A549 (cell line): ENCODE measurements at regions not wholly inside any gene's neighbourhood (a gene's known extent, or its start where the extent isn't known, plus 50 kb on each side); places are given as distances from the start of the nearest gene placed in this dataset.

Source experiments
- ATAC-seq, 2 experiments: fragments of 200-7000 bp in 1 of 2; fragments of >200 bp in 1 of 2; cut with Nextera tagmentation in 1 of 2; cut with Tn5 transposase in 1 of 2; 3 replicates each; pipeline versions ENCODE4 v1.8.0 to v1.9.1; 2018 to 2020; ENCODE audit warnings: mild to moderate bottlenecking in 1 of 2, moderate library complexity in 1 of 2
- CTCF ChIA-PET: fragments of 300-600 bp; sonication (Branson Sonifier 250); formaldehyde crosslinking; extraction: SDS; loops from one replicate; lab custom pipeline; 2021; ENCODE audit warnings: antibody characterized with exemption, inconsistent platforms; lab: Yijun Ruan, JAX
- POLR2A ChIA-PET: fragments of 350-600 bp; formaldehyde crosslinking; extraction: SDS; loops from one replicate; lab custom pipeline; 2021; ENCODE audit warnings: antibody characterized with exemption, inconsistent platforms; lab: Yijun Ruan, JAX
- DNase-seq, 2 experiments: peaks; one replicate each; pipeline versions ENCODE4 v3.0.0 to v3.0.0-alpha.2; 2011 to 2016; ENCODE audit warnings: low read depth in 1 of 2, low spot score in 1 of 2
- FAIRE-seq: peaks from 2 replicates; lab custom pipeline; 2011; peaks lifted over from hg19 to GRCh38; lab: Jason Lieb, UNC
- H3K27ac ChIP-seq, 2 experiments: fragments of >200 bp; sonication (Bioruptor Twin); formaldehyde crosslinking; 3 replicates each; pipeline ENCODE4 v1.5.1; 2016 to 2017
- H3K4me1 ChIP-seq: fragments of >200 bp; sonication (Bioruptor Twin); formaldehyde crosslinking; 3 replicates; pipeline ENCODE4 v1.6.1; 2016
- H3K4me2 ChIP-seq: fragments of >200 bp; sonication (Bioruptor Twin); formaldehyde crosslinking; 3 replicates; pipeline ENCODE4 v1.6.1; 2016
- H3K4me3 ChIP-seq: fragments of >200 bp; sonication (Bioruptor Twin); formaldehyde crosslinking; 3 replicates; pipeline ENCODE4 v1.5.1; 2016
- H3K9me3 ChIP-seq: fragments of >200 bp; sonication (Bioruptor Twin); formaldehyde crosslinking; 3 replicates; pipeline ENCODE4 v1.6.1; 2016
- CEBPB ChIP-seq, 2 experiments: fragments of >200 bp in 1 of 2; sonication (Bioruptor Twin) in 1 of 2; formaldehyde crosslinking in 1 of 2; IDR thresholded peaks; 2 replicates each; pipeline ENCODE4 v1.6.1; 2012 to 2016
- CHD4 ChIP-seq: fragments of 200-600 bp; sonication (generic); IDR thresholded peaks from 2 replicates; pipeline ENCODE4 v1.6.1; 2016; ENCODE audit warnings: antibody characterized with exemption, mild to moderate bottlenecking, borderline replicate concordance
- EHF ChIP-seq: fragments of 250-450 bp; sonication (Bioruptor Pico); IDR thresholded peaks from 2 replicates; pipeline ENCODE4 v1.5.0; 2020; ENCODE audit warnings: mild to moderate bottlenecking
- ESRRA ChIP-seq: fragments of 150-350 bp; IDR thresholded peaks from 2 replicates; pipeline ENCODE4 v1.6.1; 2014; ENCODE audit warnings: mild to moderate bottlenecking, low read length, borderline replicate concordance
- FOXS1 ChIP-seq: fragments of 250-450 bp; sonication (Bioruptor Pico); IDR thresholded peaks from 2 replicates; pipeline ENCODE4 v1.5.0; 2020; ENCODE audit warnings: mild to moderate bottlenecking, moderate library complexity
- HOXB13 ChIP-seq: fragments of 250-450 bp; sonication (Bioruptor Pico); IDR thresholded peaks from 2 replicates; pipeline ENCODE4 v1.5.0; 2020; ENCODE audit warnings: low read depth, mild to moderate bottlenecking, moderate library complexity
- JUNB ChIP-seq: fragments of >200 bp; sonication (Bioruptor Twin); formaldehyde crosslinking; IDR thresholded peaks from 2 replicates; pipeline ENCODE4 v1.6.1; 2016
- KDM5A ChIP-seq: fragments of 200-600 bp; sonication (generic); IDR thresholded peaks from 2 replicates; pipeline ENCODE4 v1.6.1; 2016; ENCODE audit warnings: antibody characterized with exemption, mild to moderate bottlenecking
- MYC ChIP-seq: IDR thresholded peaks from 2 replicates; pipeline ENCODE4 v1.6.1; 2012; ENCODE audit warnings: mild to moderate bottlenecking, inconsistent platforms, low read length, improper control_type of control experiment, borderline replicate concordance
- NPAS2 ChIP-seq: fragments of 250-450 bp; sonication (Bioruptor Pico); IDR thresholded peaks from 2 replicates; pipeline ENCODE4 v1.8.0; 2022; ENCODE audit warnings: mild to moderate bottlenecking, moderate library complexity, borderline replicate concordance
- NR3C1 ChIP-seq: fragments of >200 bp; sonication (Bioruptor Twin); formaldehyde crosslinking; IDR thresholded peaks from 3 replicates; pipeline ENCODE4 v1.6.1; 2017
- POLR2A ChIP-seq: IDR thresholded peaks from 2 replicates; pipeline ENCODE4 v1.6.1; 2012; ENCODE audit warnings: mild to moderate bottlenecking, low read length
- TFCP2L1 ChIP-seq: fragments of 250-450 bp; sonication (Bioruptor Pico); IDR thresholded peaks from 2 replicates; pipeline ENCODE4 v1.5.0; 2021; ENCODE audit warnings: mild to moderate bottlenecking
- ZFP36 ChIP-seq: fragments of 450-650 bp; IDR thresholded peaks from 2 replicates; pipeline ENCODE4 v1.6.1; 2014; ENCODE audit warnings: borderline replicate concordance; ENCODE audit not compliant: partially characterized antibody
- ZSCAN20 ChIP-seq: fragments of 250-450 bp; sonication (Bioruptor Pico); IDR thresholded peaks from 2 replicates; pipeline ENCODE4 v1.8.0; 2022; ENCODE audit warnings: mild to moderate bottlenecking, moderate library complexity
- WGBS: methylation state at CpG from one replicate; pipeline ENCODE4 v1.1.6; 2017; ENCODE audit errors: missing lambda C conversion rate; 5-methylcytosine and 5-hydroxymethylcytosine counted together
- TF ChIP-seq, protein P1 (sequence below): fragments of 250-450 bp; sonication (Bioruptor Pico); IDR thresholded peaks from 2 replicates; pipeline ENCODE4 v1.5.0; 2020; ENCODE audit warnings: low read depth, mild to moderate bottlenecking, moderate library complexity
- TF ChIP-seq, protein P2 (sequence below): IDR thresholded peaks from 2 replicates; pipeline ENCODE4 v1.6.1; 2012
- TF ChIP-seq, protein P3 (sequence below): fragments of 450-650 bp; IDR thresholded peaks from 2 replicates; pipeline ENCODE4 v1.6.1; 2014; ENCODE audit warnings: antibody characterized with exemption
- TF ChIP-seq, protein P4 (sequence below): fragments of 250-450 bp; sonication (Bioruptor Pico); IDR thresholded peaks from 2 replicates; pipeline ENCODE4 v1.5.0; 2021; ENCODE audit warnings: mild to moderate bottlenecking, moderate library complexity, borderline replicate concordance
- TF ChIP-seq, protein P5 (sequence below): IDR thresholded peaks from 2 replicates; pipeline ENCODE4 v1.6.1; 2012; ENCODE audit warnings: low read depth, borderline replicate concordance
- TF ChIP-seq, protein P6 (sequence below): IDR thresholded peaks from 2 replicates; pipeline ENCODE4 v1.6.1; 2012

DNA sequence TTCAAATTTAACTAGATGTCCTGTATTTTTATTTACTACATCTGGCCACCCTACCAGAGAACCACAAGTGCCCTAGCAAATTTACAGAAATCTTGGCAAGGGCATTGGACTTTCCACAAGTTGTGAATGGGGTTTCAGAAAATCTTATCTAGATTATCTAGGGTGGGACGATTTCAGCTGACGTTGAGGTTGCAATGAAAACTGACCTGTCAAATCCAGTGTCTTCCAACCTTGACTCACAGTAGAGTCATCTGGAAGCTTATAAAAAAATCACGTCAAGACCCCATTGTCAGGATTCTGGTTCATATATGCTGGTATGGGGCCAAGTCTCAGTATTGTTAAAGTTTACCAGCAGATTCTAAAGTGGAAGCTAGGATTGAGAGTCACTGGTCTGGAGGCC is 109.6 kb upstream of the ACTBL2 start:
- Histone ChIP-seq H3K9me3 (no peaks in the 10 kb centered on the region), H3K4me1 (no peaks in the 10 kb centered on the region), H3K27ac (no peak overlapping the region)
- DNase-seq (no peak), ATAC-seq (no peak), FAIRE-seq (no peak)
- ChIA-PET POLR2A (no interaction called here), CTCF (interaction anchor here (0.8 to 0.9 kb wide), 2 partner anchors 22 to 294 kb away, joined by 3 read pairs; no protein-coding TSS in a partner anchor)
- TF ChIP-seq NPAS2 (CRISPR knock-in tag) (no peak), POLR2A (no peak), HOXB13 (CRISPR knock-in tag) (no peak), ZFP36 (no peak), FOXS1 (CRISPR knock-in tag) (no peak), ESRRA (no peak), KDM5A (no peak), CEBPB (IDR thresholded peaks at IDR 0.05) (no peak), TFCP2L1 (CRISPR knock-in tag) (no peak), ZSCAN20 (CRISPR knock-in tag) (no peak), NR3C1 (no peak), MYC (no peak)
- TF ChIP-seq, protein P1, sequence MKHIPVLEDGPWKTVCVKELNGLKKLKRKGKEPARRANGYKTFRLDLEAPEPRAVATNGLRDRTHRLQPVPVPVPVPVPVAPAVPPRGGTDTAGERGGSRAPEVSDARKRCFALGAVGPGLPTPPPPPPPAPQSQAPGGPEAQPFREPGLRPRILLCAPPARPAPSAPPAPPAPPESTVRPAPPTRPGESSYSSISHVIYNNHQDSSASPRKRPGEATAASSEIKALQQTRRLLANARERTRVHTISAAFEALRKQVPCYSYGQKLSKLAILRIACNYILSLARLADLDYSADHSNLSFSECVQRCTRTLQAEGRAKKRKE, result no peak
- TF ChIP-seq, protein P2, sequence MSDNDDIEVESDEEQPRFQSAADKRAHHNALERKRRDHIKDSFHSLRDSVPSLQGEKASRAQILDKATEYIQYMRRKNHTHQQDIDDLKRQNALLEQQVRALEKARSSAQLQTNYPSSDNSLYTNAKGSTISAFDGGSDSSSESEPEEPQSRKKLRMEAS, result no peak
- TF ChIP-seq, protein P3, sequence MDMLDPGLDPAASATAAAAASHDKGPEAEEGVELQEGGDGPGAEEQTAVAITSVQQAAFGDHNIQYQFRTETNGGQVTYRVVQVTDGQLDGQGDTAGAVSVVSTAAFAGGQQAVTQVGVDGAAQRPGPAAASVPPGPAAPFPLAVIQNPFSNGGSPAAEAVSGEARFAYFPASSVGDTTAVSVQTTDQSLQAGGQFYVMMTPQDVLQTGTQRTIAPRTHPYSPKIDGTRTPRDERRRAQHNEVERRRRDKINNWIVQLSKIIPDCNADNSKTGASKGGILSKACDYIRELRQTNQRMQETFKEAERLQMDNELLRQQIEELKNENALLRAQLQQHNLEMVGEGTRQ, result no peak
- TF ChIP-seq, protein P4, sequence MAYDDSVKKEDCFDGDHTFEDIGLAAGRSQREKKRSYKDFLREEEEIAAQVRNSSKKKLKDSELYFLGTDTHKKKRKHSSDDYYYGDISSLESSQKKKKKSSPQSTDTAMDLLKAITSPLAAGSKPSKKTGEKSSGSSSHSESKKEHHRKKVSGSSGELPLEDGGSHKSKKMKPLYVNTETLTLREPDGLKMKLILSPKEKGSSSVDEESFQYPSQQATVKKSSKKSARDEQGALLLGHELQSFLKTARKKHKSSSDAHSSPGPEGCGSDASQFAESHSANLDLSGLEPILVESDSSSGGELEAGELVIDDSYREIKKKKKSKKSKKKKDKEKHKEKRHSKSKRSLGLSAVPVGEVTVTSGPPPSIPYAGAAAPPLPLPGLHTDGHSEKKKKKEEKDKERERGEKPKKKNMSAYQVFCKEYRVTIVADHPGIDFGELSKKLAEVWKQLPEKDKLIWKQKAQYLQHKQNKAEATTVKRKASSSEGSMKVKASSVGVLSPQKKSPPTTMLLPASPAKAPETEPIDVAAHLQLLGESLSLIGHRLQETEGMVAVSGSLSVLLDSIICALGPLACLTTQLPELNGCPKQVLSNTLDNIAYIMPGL (CRISPR knock-in tag), result no peak
- TF ChIP-seq, all 56 proteins: peak for 0
- no peak overlapping the region for H3K4me2 ChIP-seq
- 78% methylated on average over 3 of the region's 3 CpGs for WGBS
- no peak overlapping the region for H3K4me3 ChIP-seq

DNA sequence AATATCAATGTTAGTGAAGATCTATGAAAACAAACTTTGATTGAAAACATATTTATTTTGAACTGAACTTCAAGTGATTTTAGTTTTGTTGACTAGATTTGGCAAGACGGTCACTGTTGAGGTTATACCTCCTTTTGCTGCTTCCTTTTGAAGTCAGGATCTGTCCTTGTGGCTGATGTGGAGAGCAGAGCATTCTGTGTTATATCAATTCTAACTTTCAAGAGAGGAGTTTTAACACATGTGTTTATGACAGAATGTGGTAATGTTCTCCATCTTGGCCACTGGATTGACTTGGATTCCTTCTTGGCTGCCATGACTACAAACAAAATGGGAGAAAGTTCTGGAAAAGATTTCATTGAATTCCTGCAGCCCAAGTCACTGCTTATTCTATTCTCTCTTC is 104.0 kb upstream of the ACTBL2 start:
- no peak overlapping the region for H3K4me3 ChIP-seq
- 91% methylated on average over 1 of the region's 1 CpG for WGBS
- CTCF ChIA-PET, result no interaction called here
- no peak for ATAC-seq
- no peaks in the 10 kb centered on the region for H3K4me1 ChIP-seq
- H3K9me3 ChIP-seq, result no peaks in the 10 kb centered on the region
- no peak for DNase-seq
- TF ChIP-seq EHF (CRISPR knock-in tag) (no peak), JUNB (no peak), CHD4 (no peak), MYC (no peak)
- TF ChIP-seq, protein P5, sequence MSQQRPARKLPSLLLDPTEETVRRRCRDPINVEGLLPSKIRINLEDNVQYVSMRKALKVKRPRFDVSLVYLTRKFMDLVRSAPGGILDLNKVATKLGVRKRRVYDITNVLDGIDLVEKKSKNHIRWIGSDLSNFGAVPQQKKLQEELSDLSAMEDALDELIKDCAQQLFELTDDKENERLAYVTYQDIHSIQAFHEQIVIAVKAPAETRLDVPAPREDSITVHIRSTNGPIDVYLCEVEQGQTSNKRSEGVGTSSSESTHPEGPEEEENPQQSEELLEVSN, result no peak
- TF ChIP-seq, protein P6, sequence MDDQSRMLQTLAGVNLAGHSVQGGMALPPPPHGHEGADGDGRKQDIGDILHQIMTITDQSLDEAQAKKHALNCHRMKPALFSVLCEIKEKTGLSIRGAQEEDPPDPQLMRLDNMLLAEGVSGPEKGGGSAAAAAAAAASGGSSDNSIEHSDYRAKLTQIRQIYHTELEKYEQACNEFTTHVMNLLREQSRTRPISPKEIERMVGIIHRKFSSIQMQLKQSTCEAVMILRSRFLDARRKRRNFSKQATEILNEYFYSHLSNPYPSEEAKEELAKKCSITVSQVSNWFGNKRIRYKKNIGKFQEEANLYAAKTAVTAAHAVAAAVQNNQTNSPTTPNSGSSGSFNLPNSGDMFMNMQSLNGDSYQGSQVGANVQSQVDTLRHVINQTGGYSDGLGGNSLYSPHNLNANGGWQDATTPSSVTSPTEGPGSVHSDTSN, result no peak
- TF ChIP-seq, all 56 proteins: peak for 0
- POLR2A ChIA-PET, result no interaction called here
- no peak for FAIRE-seq
- no peak overlapping the region for H3K27ac ChIP-seq
- H3K4me2 ChIP-seq, result no peak overlapping the region
